HepG2 (cell line): ENCODE measurements at regions not wholly inside any gene's neighbourhood (a gene's known extent, or its start where the extent isn't known, plus 50 kb on each side); places are given as distances from the start of the nearest gene placed in this dataset.

ENCODE experiments used
- ATAC-seq: fragments of 200-7000 bp; cut with Tn5 transposase; 3 replicates; pipeline ENCODE4 v1.9.1; 2020; ENCODE audit warnings: mild to moderate bottlenecking, moderate library complexity
- BruUV-seq: library from RNA; stranded (reverse); fragments of 400-500 nt; replicated peaks from 2 replicates; lab custom pipeline; 2021; lab: Mats Ljungman, UMichigan
- CTCF ChIA-PET: fragments of 300-600 bp; formaldehyde crosslinking; extraction: SDS; loops from one replicate; lab custom pipeline; 2021; ENCODE audit warnings: low total read pairs, inconsistent platforms, low intra/inter-chr PET ratio; lab: Yijun Ruan, JAX
- POLR2A ChIA-PET: fragments of 350-600 bp; sonication (Branson Sonifier 250); formaldehyde crosslinking; loops from one replicate; lab custom pipeline; 2020; ENCODE audit warnings: antibody characterized with exemption, inconsistent platforms; lab: Yijun Ruan, JAX
- DNase-seq: peaks from one replicate; pipeline ENCODE4 v3.0.0-alpha.2; 2015; ENCODE audit warnings: low spot score
- FAIRE-seq: peaks from 3 replicates; lab custom pipeline; 2011; peaks lifted over from hg19 to GRCh38; lab: Jason Lieb, UNC
- H2AFZ ChIP-seq: one replicate; pipeline ENCODE4 v1.6.1; 2011; ENCODE audit warnings: low read length, inconsistent platforms
- H3K27ac ChIP-seq: fragments of 300-600 bp; 3 replicates; pipeline ENCODE4 v1.8.0; 2011; ENCODE audit warnings: mixed run types, mild to moderate bottlenecking, mixed read lengths, low read length, inconsistent platforms; ENCODE audit not compliant: insufficient read depth; ENCODE audit errors: extremely low read length
- H3K27me3 ChIP-seq, 2 experiments: fragments of 200-600 bp in 1 of 2; 2 replicates in 1 of 2; 3 replicates in 1 of 2; pipeline versions ENCODE4 v1.6.0 to v1.8.0; 2011; ENCODE audit warnings: low read length in 2 of 2, mild to moderate bottlenecking in 2 of 2, moderate library complexity in 2 of 2, inconsistent platforms in 1 of 2; ENCODE audit not compliant: insufficient read depth in 2 of 2, control insufficient read depth in 1 of 2
- H3K36me3 ChIP-seq, 2 experiments: fragments of 200-600 bp in 1 of 2; replicated peaks in 1 of 2; 2 replicates in 1 of 2; 3 replicates in 1 of 2; pipeline versions ENCODE4 v1.5.1 to v1.8.0; 2011; ENCODE audit warnings: low read length in 2 of 2, inconsistent platforms in 1 of 2; ENCODE audit not compliant: insufficient read depth in 2 of 2, control insufficient read depth in 1 of 2
- H3K4me1 ChIP-seq: 2 replicates; pipeline ENCODE4 v1.5.1; 2012; ENCODE audit warnings: low read length, inconsistent platforms; ENCODE audit not compliant: insufficient read depth
- H3K4me2 ChIP-seq: 2 replicates; pipeline ENCODE4 v1.6.0; 2011; ENCODE audit warnings: low read depth, low read length, inconsistent platforms
- H3K4me3 ChIP-seq, 3 experiments: fragments of 200-600 bp in 1 of 3; sonication (generic), shearing (Covaris generic) in 1 of 3; replicated peaks in 1 of 3; 2 replicates each; pipeline ENCODE4 v1.5.1; 2011 to 2016; ENCODE audit warnings: low read length in 3 of 3, inconsistent platforms in 2 of 3, low read depth in 2 of 3, mild to moderate bottlenecking in 2 of 3, control low read depth in 1 of 3, mixed read lengths in 1 of 3; ENCODE audit not compliant: insufficient read depth in 1 of 3
- H3K79me2 ChIP-seq: one replicate; pipeline ENCODE4 v1.6.1; 2011; ENCODE audit warnings: low read length, inconsistent platforms; ENCODE audit not compliant: insufficient read depth
- H3K9ac ChIP-seq: 2 replicates; pipeline ENCODE4 v1.6.0; 2011; ENCODE audit warnings: mild to moderate bottlenecking, low read depth, low read length, inconsistent platforms; ENCODE audit not compliant: insufficient read depth
- H3K9me3 ChIP-seq: 2 replicates; pipeline ENCODE4 v1.5.1; 2012; ENCODE audit warnings: mild to moderate bottlenecking, low read length
- H4K20me1 ChIP-seq: 2 replicates; pipeline ENCODE4 v1.6.0; 2011; ENCODE audit warnings: inconsistent platforms, mild to moderate bottlenecking, low read length, moderate library complexity; ENCODE audit not compliant: insufficient read depth
- CBX5 ChIP-seq: sonication (generic); formaldehyde crosslinking; IDR thresholded peaks from 2 replicates; pipeline ENCODE4 v1.4.0; 2020; ENCODE audit warnings: missing genetic modification reagents, borderline replicate concordance
- NFYB ChIP-seq: sonication (generic); formaldehyde crosslinking; IDR thresholded peaks from 2 replicates; pipeline ENCODE4 v1.4.0; 2020; ENCODE audit warnings: missing genetic modification reagents
- NR2F1 ChIP-seq, 2 experiments: fragments of 450-650 bp in 1 of 2; formaldehyde crosslinking in 1 of 2; IDR thresholded peaks; 2 replicates each; pipeline versions ENCODE4 v1.5.0 to v1.6.1; 2016 to 2020; ENCODE audit warnings: mild to moderate bottlenecking in 1 of 2, missing compliant biosample characterization in 1 of 2, missing genetic modification reagents in 1 of 2, moderate library complexity in 1 of 2
- NR2F6 ChIP-seq, 2 experiments: IDR thresholded peaks; 2 replicates each; pipeline ENCODE4 v1.6.1; 2016; ENCODE audit warnings: antibody characterized with exemption in 1 of 2, mild to moderate bottlenecking in 1 of 2
- SNAPC5 ChIP-seq: sonication (generic); formaldehyde crosslinking; IDR thresholded peaks from 2 replicates; pipeline ENCODE4 v1.8.1; 2023; ENCODE audit warnings: mild to moderate bottlenecking, missing genetic modification reagents, borderline replicate concordance
- TCF7 ChIP-seq: sonication (generic); IDR thresholded peaks from 2 replicates; pipeline ENCODE4 v1.6.1; 2016; ENCODE audit warnings: antibody characterized with exemption, low read depth
- ZFP36 ChIP-seq: fragments of 150-350 bp; IDR thresholded peaks from 2 replicates; pipeline ENCODE4 v1.6.1; 2018; ENCODE audit warnings: borderline replicate concordance, low read length, low read depth; ENCODE audit not compliant: partially characterized antibody
- ZSCAN31 ChIP-seq: sonication (generic); formaldehyde crosslinking; IDR thresholded peaks from 2 replicates; pipeline ENCODE4 v1.5.0; 2020; ENCODE audit warnings: low read depth, mild to moderate bottlenecking, missing genetic modification reagents
- WGBS: methylation state at CpG from one replicate; pipeline ENCODE4 v1.1.6; 2017; ENCODE audit warnings: low lambda C conversion rate; 5-methylcytosine and 5-hydroxymethylcytosine counted together
- in situ Hi-C: cut with HindIII; loops from 2 replicates; pipeline ENCODE4 v1.10.0; 2017; ENCODE audit warnings: low pct_unique_long_range_greater_than_20kb; ENCODE audit not compliant: extremely low pct_ligation_motif_present
- intact Hi-C: fragments of 100-400 bp; cut with micrococcal nuclease; formaldehyde crosslinking; loops from one replicate; pipeline ENCODE4 v1.10.0; 2022; ENCODE audit not compliant: unreplicated experiment
- TF ChIP-seq, protein P1 (sequence below): sonication (generic); formaldehyde crosslinking; IDR thresholded peaks from 2 replicates; pipeline ENCODE4 v1.8.0; 2022; ENCODE audit warnings: low read depth, missing genetic modification reagents
- TF ChIP-seq, protein P2 (sequence below): sonication (generic); formaldehyde crosslinking; IDR thresholded peaks from 2 replicates; pipeline ENCODE4 v1.5.0; 2020; ENCODE audit warnings: missing genetic modification reagents
- TF ChIP-seq, protein P3 (sequence below): sonication (generic); formaldehyde crosslinking; IDR thresholded peaks from 2 replicates; pipeline ENCODE4 v1.8.0; 2022; ENCODE audit warnings: mild to moderate bottlenecking, missing genetic modification reagents, moderate library complexity

- DNase-seq (no peak), ATAC-seq (no peak), FAIRE-seq (no peak)
- intact Hi-C loops (no loop called here), in situ Hi-C loops (no loop called here)
- Histone ChIP-seq H3K27ac (no peak overlapping the region), H3K9me3 (no peaks in the 10 kb centered on the region), H3K4me3 (no peak overlapping the region), H3K9ac (no peak overlapping the region), H4K20me1 (no peaks in the 10 kb centered on the region), H3K4me2 (no peak overlapping the region), H3K27me3 (no peaks in the 10 kb centered on the region), H3K79me2 (no peaks in the 10 kb centered on the region), H3K36me3 (no peaks in the 10 kb centered on the region), H3K4me1 (no peaks in the 10 kb centered on the region), H2AFZ (no peak overlapping the region)
- no TSS peak for BruUV-seq
- POLR2A ChIA-PET = no interaction called here
- WGBS = 13% methylated on average over 6 of the region's 6 CpGs
- TF ChIP-seq NFYB = no peak
- TF ChIP-seq, protein P1, sequence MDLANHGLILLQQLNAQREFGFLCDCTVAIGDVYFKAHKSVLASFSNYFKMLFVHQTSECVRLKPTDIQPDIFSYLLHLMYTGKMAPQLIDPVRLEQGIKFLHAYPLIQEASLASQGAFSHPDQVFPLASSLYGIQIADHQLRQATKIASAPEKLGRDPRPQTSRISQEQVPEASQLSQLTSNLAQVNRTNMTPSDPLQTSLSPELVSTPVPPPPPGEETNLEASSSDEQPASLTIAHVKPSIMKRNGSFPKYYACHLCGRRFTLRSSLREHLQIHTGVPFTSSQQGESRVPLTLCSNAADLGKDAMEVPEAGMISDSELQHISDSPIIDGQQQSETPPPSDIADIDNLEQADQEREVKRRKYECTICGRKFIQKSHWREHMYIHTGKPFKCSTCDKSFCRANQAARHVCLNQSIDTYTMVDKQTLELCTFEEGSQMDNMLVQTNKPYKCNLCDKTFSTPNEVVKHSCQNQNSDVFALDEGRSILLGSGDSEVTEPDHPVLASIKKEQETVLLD = no peak
- no peak for TF ChIP-seq NR2F6 (IDR thresholded peaks at IDR 0.05)
- no peak for TF ChIP-seq NR2F6 (CRISPR knock-in tag; IDR thresholded peaks at IDR 0.05)
- CTCF ChIA-PET = no interaction called here
These were observed 101.5 kb upstream of the SMIM36 start for GRCh38 chr17:55612691-55613141.

GRCh38 chr17:55607731-55608341, 96.6 kb upstream of the SMIM36 start:
- ChIA-PET POLR2A (no interaction called here), CTCF (no interaction called here)
- no peaks in the 10 kb centered on the region for H3K27me3 ChIP-seq
- no peak overlapping the region for H3K4me2 ChIP-seq
- in situ Hi-C loops = no loop called here
- 28% methylated on average over 2 of the region's 2 CpGs for WGBS
- no peaks in the 10 kb centered on the region for H3K9me3 ChIP-seq
- no peaks in the 10 kb centered on the region for H3K4me1 ChIP-seq
- no peaks in the 10 kb centered on the region for H3K36me3 ChIP-seq
- FAIRE-seq (no peak), ATAC-seq (no peak), DNase-seq (no peak)
- no TSS peak for BruUV-seq
- H3K27ac ChIP-seq = no peak overlapping the region
- H3K4me3 ChIP-seq = no peak overlapping the region
- H4K20me1 ChIP-seq = no peaks in the 10 kb centered on the region
- intact Hi-C loops = no loop called here
- no peak overlapping the region for H2AFZ ChIP-seq
- H3K9ac ChIP-seq = no peak overlapping the region
- no peaks in the 10 kb centered on the region for H3K79me2 ChIP-seq
- no peak for TF ChIP-seq SNAPC5 (CRISPR knock-in tag)
- no peak for TF ChIP-seq NR2F1 (CRISPR knock-in tag; IDR thresholded peaks at IDR 0.05)
- no peak for TF ChIP-seq TCF7
- TF ChIP-seq ZFP36 = no peak
- TF ChIP-seq CBX5 (CRISPR knock-in tag) = no peak
- TF ChIP-seq, protein P2, sequence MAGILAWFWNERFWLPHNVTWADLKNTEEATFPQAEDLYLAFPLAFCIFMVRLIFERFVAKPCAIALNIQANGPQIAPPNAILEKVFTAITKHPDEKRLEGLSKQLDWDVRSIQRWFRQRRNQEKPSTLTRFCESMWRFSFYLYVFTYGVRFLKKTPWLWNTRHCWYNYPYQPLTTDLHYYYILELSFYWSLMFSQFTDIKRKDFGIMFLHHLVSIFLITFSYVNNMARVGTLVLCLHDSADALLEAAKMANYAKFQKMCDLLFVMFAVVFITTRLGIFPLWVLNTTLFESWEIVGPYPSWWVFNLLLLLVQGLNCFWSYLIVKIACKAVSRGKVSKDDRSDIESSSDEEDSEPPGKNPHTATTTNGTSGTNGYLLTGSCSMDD (CRISPR knock-in tag) = no peak
- TF ChIP-seq, protein P3, sequence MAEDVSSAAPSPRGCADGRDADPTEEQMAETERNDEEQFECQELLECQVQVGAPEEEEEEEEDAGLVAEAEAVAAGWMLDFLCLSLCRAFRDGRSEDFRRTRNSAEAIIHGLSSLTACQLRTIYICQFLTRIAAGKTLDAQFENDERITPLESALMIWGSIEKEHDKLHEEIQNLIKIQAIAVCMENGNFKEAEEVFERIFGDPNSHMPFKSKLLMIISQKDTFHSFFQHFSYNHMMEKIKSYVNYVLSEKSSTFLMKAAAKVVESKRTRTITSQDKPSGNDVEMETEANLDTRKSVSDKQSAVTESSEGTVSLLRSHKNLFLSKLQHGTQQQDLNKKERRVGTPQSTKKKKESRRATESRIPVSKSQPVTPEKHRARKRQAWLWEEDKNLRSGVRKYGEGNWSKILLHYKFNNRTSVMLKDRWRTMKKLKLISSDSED (CRISPR knock-in tag) = no peak
- TF ChIP-seq ZSCAN31 = no peak
